ENCODE measurements at regions not wholly inside any gene's neighbourhood (a gene's known extent, or its start where the extent isn't known, plus 50 kb on each side); places are given as distances from the start of the nearest gene placed in this dataset.

DNA sequence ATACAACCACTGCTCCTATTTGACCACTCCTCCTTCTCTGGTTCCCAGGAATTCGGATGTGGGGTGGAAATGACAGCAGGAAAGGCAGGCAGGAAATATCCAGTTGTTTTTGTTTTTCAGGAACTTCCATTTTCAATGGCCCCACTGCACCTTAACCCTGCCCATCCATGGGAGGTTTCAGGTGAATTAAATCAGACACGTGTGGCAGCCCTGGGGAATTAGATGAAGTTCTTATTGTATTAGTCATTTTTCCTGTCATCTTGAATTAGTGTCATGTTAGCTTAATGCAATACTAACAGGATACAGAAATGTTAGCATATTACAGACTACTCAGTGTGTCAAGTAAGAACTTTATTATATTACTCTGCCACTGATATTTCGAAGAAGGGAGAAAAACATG, 146.4 kb downstream of the CHD9NB start:
- H3K36me3 ChIP-seq (ENCODE audit: low read length) = no peaks in the 10 kb centered on the region; the same call in 1 of the 2 replicates
- H3K27me3 ChIP-seq (ENCODE audit: low read length) = no peaks in the 10 kb centered on the region
- no peak overlapping the region for H3K27ac ChIP-seq (ENCODE audit: low read depth, low read length)
- no peaks in the 10 kb centered on the region for H3K9me3 ChIP-seq (ENCODE audit: insufficient read depth, low read length)
- H3K9ac ChIP-seq (ENCODE audit: low read length) = no peak overlapping the region
- H3K9me2 ChIP-seq (replicated peaks; ENCODE audit: insufficient read depth, low read length) = no peaks in the 10 kb centered on the region
- H3K4me3 ChIP-seq (ENCODE audit: insufficient read depth, low read length, poor library complexity, severe bottlenecking) = no peak overlapping the region
- TF ChIP-seq, protein P1, sequence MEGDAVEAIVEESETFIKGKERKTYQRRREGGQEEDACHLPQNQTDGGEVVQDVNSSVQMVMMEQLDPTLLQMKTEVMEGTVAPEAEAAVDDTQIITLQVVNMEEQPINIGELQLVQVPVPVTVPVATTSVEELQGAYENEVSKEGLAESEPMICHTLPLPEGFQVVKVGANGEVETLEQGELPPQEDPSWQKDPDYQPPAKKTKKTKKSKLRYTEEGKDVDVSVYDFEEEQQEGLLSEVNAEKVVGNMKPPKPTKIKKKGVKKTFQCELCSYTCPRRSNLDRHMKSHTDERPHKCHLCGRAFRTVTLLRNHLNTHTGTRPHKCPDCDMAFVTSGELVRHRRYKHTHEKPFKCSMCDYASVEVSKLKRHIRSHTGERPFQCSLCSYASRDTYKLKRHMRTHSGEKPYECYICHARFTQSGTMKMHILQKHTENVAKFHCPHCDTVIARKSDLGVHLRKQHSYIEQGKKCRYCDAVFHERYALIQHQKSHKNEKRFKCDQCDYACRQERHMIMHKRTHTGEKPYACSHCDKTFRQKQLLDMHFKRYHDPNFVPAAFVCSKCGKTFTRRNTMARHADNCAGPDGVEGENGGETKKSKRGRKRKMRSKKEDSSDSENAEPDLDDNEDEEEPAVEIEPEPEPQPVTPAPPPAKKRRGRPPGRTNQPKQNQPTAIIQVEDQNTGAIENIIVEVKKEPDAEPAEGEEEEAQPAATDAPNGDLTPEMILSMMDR (IDR thresholded peaks at IDR 0.05; ENCODE audit: insufficient read depth, low read length, poor library complexity, severe bottlenecking) = no peak
- TF ChIP-seq EZH2phosphoT487 (conservative IDR thresholded peaks at IDR 0.05; ENCODE audit: low read length) = no peak
- H4K20me1 ChIP-seq (ENCODE audit: low read depth, low read length) = no peaks in the 10 kb centered on the region
- no peak overlapping the region for H2AFZ ChIP-seq (ENCODE audit: low read depth, low read length, severe bottlenecking)
- H3K79me2 ChIP-seq (ENCODE audit: insufficient read depth, low read length) = no peaks in the 10 kb centered on the region
- H3F3A ChIP-seq (ENCODE audit: insufficient read depth) = no peaks in the 10 kb centered on the region
- no peak overlapping the region for H3K4me2 ChIP-seq (ENCODE audit: low read depth, low read length, poor library complexity, severe bottlenecking)

DNA sequence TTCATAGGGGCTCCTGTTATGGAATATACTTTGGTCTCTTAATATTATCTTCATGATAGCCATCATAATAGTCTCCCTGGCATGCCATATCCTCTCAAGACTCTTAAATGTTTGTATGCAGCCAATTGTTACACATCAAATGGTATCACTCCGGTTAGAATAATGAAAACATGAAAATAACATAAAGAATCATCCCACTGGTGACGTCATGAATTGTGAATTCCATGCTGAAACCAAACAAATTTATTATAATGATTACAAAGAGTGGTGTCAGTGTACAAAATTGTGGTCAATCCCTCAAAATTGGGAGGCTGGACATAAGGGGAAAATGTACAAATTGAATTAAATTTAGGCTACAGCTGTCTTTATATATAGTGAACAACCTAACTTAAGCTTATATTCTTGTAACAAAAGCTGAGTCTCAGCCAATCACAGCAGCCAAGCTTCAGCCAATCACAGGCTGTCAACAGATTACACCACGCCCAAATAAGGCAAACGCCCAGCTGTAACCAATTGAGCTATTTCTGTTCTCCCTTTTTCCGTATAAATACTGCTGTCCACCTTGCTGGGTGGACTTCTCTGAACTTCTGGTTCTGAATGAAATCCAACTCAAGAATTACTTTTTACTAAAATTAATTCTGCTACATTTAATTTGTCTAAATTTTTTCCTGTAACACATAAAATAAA, 156.1 kb downstream of the CHD9NB start:
- no peaks in the 10 kb centered on the region for H3K9me3 ChIP-seq (ENCODE audit: insufficient read depth, low read length)
- H3K4me2 ChIP-seq (ENCODE audit: low read depth, low read length, poor library complexity, severe bottlenecking) = no peak overlapping the region

DNA sequence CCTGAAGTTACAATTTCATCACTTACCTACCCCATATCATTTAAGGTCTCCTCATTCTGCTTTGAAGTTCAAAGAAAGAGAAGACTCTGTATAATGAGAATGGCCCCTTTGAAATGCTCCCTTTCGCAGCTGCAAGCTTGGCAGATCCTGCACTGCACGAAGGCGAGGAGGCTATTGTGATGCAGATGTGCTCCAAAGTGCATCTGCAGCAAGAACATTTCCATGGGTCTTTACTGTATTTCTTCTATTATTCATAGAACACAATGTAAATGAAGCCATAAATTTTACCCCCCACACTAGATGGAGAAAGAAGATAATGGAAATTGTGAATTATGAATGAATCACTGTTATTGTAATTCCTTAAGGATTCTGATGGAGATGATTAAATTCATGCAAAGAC, 178.7 kb downstream of the CHD9NB start:
- Histone ChIP-seq H3K4me2 (ENCODE audit: low read depth, low read length, poor library complexity, severe bottlenecking) (no peak overlapping the region), H3K27me3 (ENCODE audit: low read length) (no peaks in the 10 kb centered on the region), H3K36me3 (ENCODE audit: low read length) (no peaks in the 10 kb centered on the region), H3K9me2 (replicated peaks; ENCODE audit: insufficient read depth, low read length) (no peaks in the 10 kb centered on the region), H3K4me3 (ENCODE audit: insufficient read depth, low read length, poor library complexity, severe bottlenecking) (no peak overlapping the region), H4K20me1 (ENCODE audit: low read depth, low read length) (no peaks in the 10 kb centered on the region), H3K27ac (ENCODE audit: low read depth, low read length) (no peak overlapping the region), H3K79me2 (ENCODE audit: insufficient read depth, low read length) (no peaks in the 10 kb centered on the region), H2AFZ (ENCODE audit: low read depth, low read length, severe bottlenecking) (no peak overlapping the region), H3K9me3 (ENCODE audit: insufficient read depth, low read length) (no peaks in the 10 kb centered on the region), H3F3A (ENCODE audit: insufficient read depth) (no peaks in the 10 kb centered on the region), H3K9ac (ENCODE audit: low read length) (no peak overlapping the region)
- TF ChIP-seq, protein P1 (IDR thresholded peaks at IDR 0.05; ENCODE audit: insufficient read depth, low read length, poor library complexity, severe bottlenecking) = no peak
- no peak for TF ChIP-seq EZH2phosphoT487 (conservative IDR thresholded peaks at IDR 0.05; ENCODE audit: low read length)

More for the DNA sequence above, 156.1 kb downstream of the CHD9NB start:
- H3K4me3 ChIP-seq (ENCODE audit: insufficient read depth, low read length, poor library complexity, severe bottlenecking) = no peak overlapping the region
- H4K20me1 ChIP-seq (ENCODE audit: low read depth, low read length) = no peaks in the 10 kb centered on the region
- no peak overlapping the region for H3K9ac ChIP-seq (ENCODE audit: low read length)
- H3K9me2 ChIP-seq (replicated peaks; ENCODE audit: insufficient read depth, low read length) = no peaks in the 10 kb centered on the region
- H3F3A ChIP-seq (ENCODE audit: insufficient read depth) = no peaks in the 10 kb centered on the region
- no peaks in the 10 kb centered on the region for H3K36me3 ChIP-seq (ENCODE audit: low read length)
- TF ChIP-seq, protein P1 (IDR thresholded peaks at IDR 0.05; ENCODE audit: insufficient read depth, low read length, poor library complexity, severe bottlenecking) = no peak
- no peak for TF ChIP-seq EZH2phosphoT487 (conservative IDR thresholded peaks at IDR 0.05; ENCODE audit: low read length)
- H3K79me2 ChIP-seq (ENCODE audit: insufficient read depth, low read length) = no peaks in the 10 kb centered on the region
- no peaks in the 10 kb centered on the region for H3K27me3 ChIP-seq (ENCODE audit: low read length)
- H3K27ac ChIP-seq (ENCODE audit: low read depth, low read length) = no peak overlapping the region
- no peak overlapping the region for H2AFZ ChIP-seq (ENCODE audit: low read depth, low read length, severe bottlenecking)

All from SU-DHL-6 (cell line).